DND-41 (cell line): ENCODE measurements at regions not wholly inside any gene's neighbourhood (a gene's known extent, or its start where the extent isn't known, plus 50 kb on each side); places are given as distances from the start of the nearest gene placed in this dataset.

Source experiments
- ATAC-seq: fragments of 200-7000 bp; cut with Tn5 transposase; 3 replicates; pipeline ENCODE4 v1.9.1; 2021; ENCODE audit warnings: low read depth; ENCODE audit not compliant: insufficient read depth
- DNase-seq: peaks from one replicate; pipeline ENCODE4 v3.0.0-alpha.2; 2020
- H2AFZ ChIP-seq: 2 replicates; pipeline ENCODE4 v1.6.0; 2012; ENCODE audit warnings: low read depth, low read length
- H3K27ac ChIP-seq: 2 replicates; pipeline ENCODE4 v1.5.1; 2012; ENCODE audit warnings: low read length, inconsistent platforms
- H3K27me3 ChIP-seq: fragments of 200-600 bp; sonication (generic); 2 replicates; pipeline ENCODE4 v1.6.0; 2012; ENCODE audit warnings: low read length, mild to moderate bottlenecking, inconsistent platforms; ENCODE audit not compliant: insufficient read depth, poor library complexity
- H3K36me3 ChIP-seq: 2 replicates; pipeline ENCODE4 v1.5.1; 2012; ENCODE audit warnings: low read length, inconsistent platforms; ENCODE audit not compliant: insufficient read depth
- H3K4me1 ChIP-seq: 2 replicates; pipeline ENCODE4 v1.5.1; 2012; ENCODE audit warnings: mild to moderate bottlenecking, low read length; ENCODE audit not compliant: insufficient read depth
- H3K4me2 ChIP-seq: 2 replicates; pipeline ENCODE4 v1.6.0; 2012; ENCODE audit warnings: mild to moderate bottlenecking, moderate library complexity, low read length, inconsistent platforms; ENCODE audit not compliant: insufficient read depth
- H3K4me3 ChIP-seq, 2 experiments: fragments of 200-600 bp in 1 of 2; shearing (Covaris generic) in 1 of 2; 2 replicates each; pipeline ENCODE4 v1.5.1; 2012 to 2016; ENCODE audit warnings: inconsistent platforms in 2 of 2, low read length in 2 of 2, mild to moderate bottlenecking in 2 of 2, low read depth in 1 of 2, moderate library complexity in 1 of 2
- H3K79me2 ChIP-seq: 2 replicates; pipeline ENCODE4 v1.6.0; 2012; ENCODE audit warnings: low read length, inconsistent platforms; ENCODE audit not compliant: insufficient read depth
- H3K9ac ChIP-seq: 2 replicates; pipeline ENCODE4 v1.6.0; 2012; ENCODE audit warnings: low read depth, mild to moderate bottlenecking, inconsistent platforms, low read length, moderate library complexity
- H3K9me3 ChIP-seq: 2 replicates; pipeline ENCODE4 v1.5.1; 2012; ENCODE audit warnings: low read length, moderate library complexity, mild to moderate bottlenecking, inconsistent platforms; ENCODE audit not compliant: insufficient read depth, severe bottlenecking
- H4K20me1 ChIP-seq: 2 replicates; pipeline ENCODE4 v1.6.0; 2012; ENCODE audit warnings: low read length; ENCODE audit not compliant: insufficient read depth
- CTCF ChIP-seq: IDR thresholded peaks from 2 replicates; pipeline ENCODE4 v1.5.1; 2012; ENCODE audit warnings: borderline replicate concordance, low read length, moderate library complexity, mild to moderate bottlenecking; ENCODE audit not compliant: poor library complexity, severe bottlenecking; ENCODE audit errors: extremely low read depth
- EZH2 ChIP-seq: IDR thresholded peaks from 3 replicates; pipeline ENCODE4 v1.6.1; 2012; ENCODE audit warnings: borderline replicate concordance, low read depth, mild to moderate bottlenecking, moderate library complexity, low read length, inconsistent platforms; ENCODE audit not compliant: severe bottlenecking

DNA sequence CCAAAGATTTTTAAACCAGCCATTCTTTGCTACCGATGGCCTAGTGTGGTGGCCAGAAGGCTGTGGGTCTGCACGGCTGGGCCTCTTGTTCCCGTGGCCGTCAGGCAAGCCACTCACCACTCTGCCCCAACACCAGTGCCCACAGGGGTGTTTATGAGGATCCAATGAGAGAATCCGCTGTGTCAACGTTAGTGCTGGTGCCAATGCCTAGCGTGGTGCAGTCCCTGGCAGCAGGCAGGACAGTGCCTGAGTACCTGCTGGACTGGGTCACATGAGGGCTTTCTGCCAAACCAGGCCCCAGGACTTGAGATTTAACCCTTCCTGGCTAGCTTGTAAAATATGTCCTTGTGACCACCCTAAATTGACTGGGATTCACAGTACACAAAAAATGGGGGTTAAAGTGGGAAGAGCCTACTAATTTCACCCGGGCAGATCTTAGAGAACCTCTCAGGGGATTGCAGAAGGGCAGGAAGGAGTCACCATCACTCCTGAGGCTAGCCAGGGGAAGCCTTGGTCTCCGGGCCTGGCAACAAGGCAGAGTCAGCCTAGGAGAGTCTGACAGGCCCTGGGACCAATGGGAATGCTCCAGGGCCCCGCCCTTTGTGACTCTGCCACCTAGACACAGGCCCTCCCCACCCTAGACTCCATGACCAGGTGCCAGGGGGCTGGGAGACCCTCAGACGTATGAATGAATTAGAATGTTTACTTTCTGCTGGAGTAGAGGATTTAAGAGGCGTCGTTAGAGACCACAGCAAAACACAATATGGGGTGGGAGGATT, 63.2 kb upstream of the FSTL4 start:
- TF ChIP-seq CTCF = no peak
- peaks cover 50% of the 10 kb centered on the region for H3K27me3 ChIP-seq
- no peaks in the 10 kb centered on the region for H3K9me3 ChIP-seq
- H3K4me1 ChIP-seq = no peaks in the 10 kb centered on the region
- ATAC-seq (no peak), DNase-seq (no peak)
- no peak overlapping the region for H3K4me3 ChIP-seq
- H3K36me3 ChIP-seq = no peaks in the 10 kb centered on the region
- H3K27ac ChIP-seq = no peak overlapping the region
- no peak overlapping the region for H2AFZ ChIP-seq
- no peak overlapping the region for H3K4me2 ChIP-seq
- H4K20me1 ChIP-seq = no peaks in the 10 kb centered on the region
- H3K9ac ChIP-seq = no peak overlapping the region
- H3K79me2 ChIP-seq = no peaks in the 10 kb centered on the region

DNA sequence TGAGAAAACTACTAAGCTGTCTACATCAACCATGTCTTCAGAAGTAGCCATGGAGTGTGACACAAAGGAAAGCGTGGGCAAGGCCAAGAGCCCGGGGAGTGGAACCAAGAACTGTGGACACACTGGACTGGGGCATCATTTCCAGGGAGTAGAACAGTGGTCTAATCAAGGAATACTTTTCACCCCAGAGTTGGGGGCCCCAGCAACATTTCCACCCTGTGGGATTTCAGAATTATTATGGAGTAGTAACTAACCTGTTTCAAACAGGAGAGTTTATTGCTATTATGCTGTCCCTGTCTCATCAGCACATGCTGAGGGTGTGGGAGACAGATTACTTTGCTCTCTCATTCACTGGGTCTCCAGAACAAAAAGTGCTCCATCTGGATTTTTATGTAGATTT, 58.0 kb upstream of the FSTL4 start:
- Histone ChIP-seq H4K20me1 (no peaks in the 10 kb centered on the region), H3K4me1 (no peaks in the 10 kb centered on the region), H3K79me2 (no peaks in the 10 kb centered on the region), H2AFZ (no peak overlapping the region), H3K9me3 (no peaks in the 10 kb centered on the region), H3K9ac (no peak overlapping the region), H3K4me2 (no peak overlapping the region), H3K36me3 (no peaks in the 10 kb centered on the region), H3K27me3 (peaks cover 28% of the 10 kb centered on the region), H3K27ac (no peak overlapping the region), H3K4me3 (no peak overlapping the region)
- DNase-seq (no peak), ATAC-seq (no peak)
- TF ChIP-seq CTCF (no peak), EZH2 (no peak)

GRCh38 chr5:133669472-133669871, 57.1 kb upstream of the FSTL4 start:
- Histone ChIP-seq H3K4me1 (no peaks in the 10 kb centered on the region), H3K9ac (no peak overlapping the region), H3K4me3 (no peak overlapping the region), H4K20me1 (no peaks in the 10 kb centered on the region), H3K4me2 (no peak overlapping the region), H3K79me2 (no peaks in the 10 kb centered on the region), H3K27ac (no peak overlapping the region), H3K9me3 (no peaks in the 10 kb centered on the region), H2AFZ (no peak overlapping the region), H3K27me3 (peaks cover 21% of the 10 kb centered on the region), H3K36me3 (no peaks in the 10 kb centered on the region)
- DNase-seq (no peak), ATAC-seq (no peak)
- no peak for TF ChIP-seq CTCF
- no peak for TF ChIP-seq EZH2
